GM21367 (cell line): ENCODE measurements at regions not wholly inside any gene's neighbourhood (a gene's known extent, or its start where the extent isn't known, plus 50 kb on each side); places are given as distances from the start of the nearest gene placed in this dataset.
A peak's percentile ranks its signal among the peaks of the same experiment; 100 is the strongest.

Experiments
- ATAC-seq: cut with Tn5 transposase; IDR thresholded peaks from one replicate; pipeline ENCODE4 v1.9.1; 2021; ENCODE audit not compliant: unreplicated experiment

DNA sequence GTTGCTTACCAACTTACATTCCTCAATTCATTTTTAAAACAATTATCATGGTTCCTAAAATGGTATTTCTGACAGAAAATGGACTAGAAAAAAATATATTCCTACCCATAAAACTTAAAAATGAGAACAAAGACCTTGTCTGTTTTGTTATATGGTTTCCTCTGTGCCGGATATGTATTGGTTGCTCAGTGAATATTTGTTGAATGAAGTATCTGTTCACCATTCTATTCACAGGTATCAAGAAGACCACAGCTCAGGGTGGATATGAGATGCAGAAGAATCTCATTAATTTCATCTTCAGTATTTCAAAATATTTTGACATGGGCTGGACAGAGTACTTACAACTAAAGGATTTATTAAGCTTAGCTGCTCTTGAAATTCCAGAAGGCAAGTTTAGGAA lies 58.1 kb downstream of the TUSC7 start:
- ATAC-seq = no peak

DNA sequence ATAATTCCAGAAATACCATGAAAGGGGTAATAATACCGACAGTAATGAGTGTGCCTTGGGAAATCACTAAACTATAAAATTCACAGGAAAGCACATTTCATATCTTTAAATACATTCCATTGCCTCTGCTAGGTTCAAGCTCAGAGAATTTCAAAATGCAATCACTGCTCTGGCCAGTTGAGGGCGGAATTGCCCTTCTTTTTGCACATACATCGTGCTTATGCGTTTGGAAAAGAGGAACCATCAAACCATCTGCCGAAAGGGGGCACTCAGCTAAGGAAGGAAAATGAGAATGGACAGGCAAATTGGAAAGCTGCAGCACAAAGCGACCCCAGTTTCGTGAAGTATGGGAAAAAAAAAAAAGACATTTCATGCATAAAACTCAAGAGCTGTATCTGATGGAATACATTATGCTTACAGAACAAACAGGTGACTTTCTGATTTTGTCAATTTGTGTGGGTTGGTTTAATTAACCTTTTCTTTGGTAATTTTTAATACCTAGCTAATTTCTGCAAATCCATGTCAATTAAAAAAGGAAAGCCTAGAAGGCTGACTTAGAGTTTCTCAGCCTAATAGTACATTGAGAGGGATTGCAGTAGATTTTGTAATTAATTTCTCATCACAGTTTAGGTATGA lies 61.4 kb downstream of the TUSC7 start:
- ATAC-seq = peak; percentile 98

DNA sequence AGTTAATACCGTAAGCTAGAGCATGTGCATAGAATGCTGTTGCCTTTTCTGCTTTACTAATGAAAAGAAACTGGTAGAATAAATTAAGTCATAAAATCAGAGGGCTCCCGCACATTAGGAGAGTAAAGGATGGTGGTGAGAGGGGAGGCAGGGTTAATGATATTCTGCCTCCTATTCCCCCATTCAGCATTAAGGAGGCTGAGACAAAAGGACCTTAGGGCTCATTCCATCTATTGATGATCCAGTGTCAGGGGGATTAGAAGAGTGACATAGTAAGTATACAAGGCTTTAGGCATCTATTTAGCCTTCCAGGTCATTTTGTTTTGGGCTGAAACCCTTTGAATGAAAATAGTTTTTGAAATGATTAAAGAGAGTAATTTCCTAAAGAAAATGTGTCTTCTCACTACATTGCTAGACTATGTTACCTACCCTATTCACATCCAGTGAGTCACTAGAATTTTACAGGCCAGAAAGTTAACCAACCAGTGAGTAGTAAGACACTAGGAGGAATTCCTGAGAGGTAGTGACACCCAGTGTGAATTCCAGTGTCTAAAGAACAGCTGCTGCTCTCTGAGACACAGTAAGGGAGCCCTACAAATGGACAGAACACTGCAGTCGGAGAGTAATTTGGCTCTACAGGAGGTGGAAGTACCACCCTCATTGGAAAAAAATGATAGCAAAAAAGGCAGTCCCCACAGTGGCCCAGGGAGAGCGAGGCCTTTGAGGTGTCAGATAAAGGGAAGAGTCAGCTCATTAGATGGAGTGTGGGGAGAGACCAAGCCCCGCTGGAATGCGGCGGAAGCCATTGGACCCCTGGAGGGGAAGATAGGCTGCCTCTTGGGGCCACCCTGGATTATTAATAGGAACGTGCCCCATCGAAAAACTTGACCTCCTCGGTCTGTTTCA lies 67.6 kb downstream of the TUSC7 start:
- no peak for ATAC-seq

- ATAC-seq = no peak
Measured at GRCh38 chr3:116785226-116785625, 75.6 kb downstream of the TUSC7 start.

- ATAC-seq = no peak
Measured at GRCh38 chr3:116802651-116803050, 93.1 kb downstream of the TUSC7 start.

- ATAC-seq = no peak
Measured at GRCh38 chr3:116806351-116806750, 96.8 kb downstream of the TUSC7 start.

DNA sequence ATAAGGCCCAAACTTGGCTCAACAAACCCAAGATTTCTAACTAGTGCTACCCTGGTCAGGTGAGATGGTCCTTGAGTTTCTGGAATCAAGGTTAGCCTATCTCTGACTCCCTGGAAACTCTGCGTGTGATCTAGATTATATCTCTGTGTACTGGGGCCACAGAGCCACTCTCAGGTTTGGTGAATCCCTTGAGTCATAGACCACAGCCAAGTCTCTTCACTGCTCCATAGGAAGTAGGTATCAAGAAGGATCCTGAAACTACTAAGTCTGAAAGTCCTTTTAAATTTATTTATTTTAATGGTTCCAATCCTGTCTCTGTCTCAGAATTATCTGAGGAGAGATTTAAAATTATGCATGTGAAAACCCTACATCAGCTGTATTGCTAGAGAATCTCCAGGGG lies 99.1 kb downstream of the TUSC7 start:
- ATAC-seq = no peak

DNA sequence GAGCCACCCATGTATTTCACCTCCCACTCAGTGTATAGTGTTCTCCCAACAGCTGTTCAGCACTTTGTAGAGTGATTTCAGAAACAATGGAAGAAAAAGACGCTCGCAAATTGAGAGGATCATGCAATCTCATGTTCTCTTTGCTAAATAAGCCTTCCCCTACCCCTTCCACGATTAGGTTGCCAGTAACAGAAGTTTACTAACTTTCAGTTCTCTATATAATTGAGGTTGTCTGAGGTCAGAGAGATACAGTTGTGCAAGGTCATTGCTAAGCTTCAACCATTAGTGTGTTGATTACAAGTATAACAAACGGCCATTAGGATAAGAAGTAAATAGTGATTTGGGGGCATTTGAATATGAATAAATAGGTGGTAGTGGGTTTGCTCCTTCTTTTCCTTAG lies 99.6 kb downstream of the TUSC7 start:
- ATAC-seq = no peak

GRCh38 chr3:116811754-116812153 lies 102.2 kb downstream of the TUSC7 start:
- no peak for ATAC-seq

DNA sequence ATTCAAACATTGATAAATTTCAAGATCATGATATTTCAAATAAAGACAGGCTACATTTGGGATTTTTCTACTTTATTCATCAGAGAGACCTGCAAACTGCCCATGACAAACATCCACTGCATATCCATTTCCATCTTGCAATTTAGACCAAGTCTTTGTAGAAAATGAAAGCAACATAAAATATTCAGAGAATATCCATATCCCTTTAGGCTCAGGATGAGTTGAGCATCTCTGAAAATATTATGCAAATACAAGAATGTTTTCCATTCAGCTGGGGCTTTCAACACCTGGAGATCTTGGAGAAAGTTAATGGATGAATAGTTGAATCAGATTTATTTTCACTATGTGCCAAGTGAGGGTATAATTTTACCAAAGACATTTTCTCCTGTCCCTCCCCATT lies 103.4 kb downstream of the TUSC7 start:
- ATAC-seq = no peak

- ATAC-seq = no peak
Measured at GRCh38 chr3:116815321-116815720, 105.7 kb downstream of the TUSC7 start.

DNA sequence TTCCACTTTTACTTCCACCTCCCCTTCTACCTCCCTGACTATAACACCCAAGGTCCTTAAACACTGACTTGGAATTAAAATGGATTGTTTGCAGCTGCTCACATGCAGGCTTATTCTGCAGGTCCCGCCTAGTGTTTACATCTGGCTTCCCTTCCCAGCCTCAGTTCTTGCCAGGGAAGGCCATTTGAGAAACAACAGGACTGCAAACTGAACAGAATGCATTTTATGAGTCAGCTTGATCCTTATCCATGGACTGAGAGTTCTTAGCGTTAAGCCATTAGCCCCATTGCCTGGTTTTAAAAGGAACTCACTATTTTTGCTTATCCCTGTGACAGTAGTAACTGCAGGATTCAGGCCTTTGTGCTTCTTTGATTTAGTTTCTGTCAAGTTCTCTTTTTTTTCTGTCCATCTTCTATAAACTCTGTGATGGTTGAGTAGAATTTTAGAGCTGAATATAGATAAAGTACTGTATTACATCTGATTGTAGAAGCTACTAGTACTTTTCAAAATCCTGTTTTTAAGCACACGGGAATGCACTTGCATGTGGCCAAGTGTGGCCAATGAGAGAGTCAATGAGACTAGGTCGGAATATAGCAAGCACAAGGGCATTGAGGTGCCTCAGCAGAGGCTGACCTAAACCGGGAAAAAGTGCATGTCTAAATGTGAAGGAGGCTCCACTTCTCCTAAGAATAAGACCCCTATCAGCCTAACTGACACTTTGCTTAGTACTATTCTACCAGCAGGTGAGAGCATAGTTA lies 106.4 kb downstream of the TUSC7 start:
- ATAC-seq = no peak

- ATAC-seq = no peak
Measured at GRCh38 chr3:116821371-116821770, 111.8 kb downstream of the TUSC7 start.

DNA sequence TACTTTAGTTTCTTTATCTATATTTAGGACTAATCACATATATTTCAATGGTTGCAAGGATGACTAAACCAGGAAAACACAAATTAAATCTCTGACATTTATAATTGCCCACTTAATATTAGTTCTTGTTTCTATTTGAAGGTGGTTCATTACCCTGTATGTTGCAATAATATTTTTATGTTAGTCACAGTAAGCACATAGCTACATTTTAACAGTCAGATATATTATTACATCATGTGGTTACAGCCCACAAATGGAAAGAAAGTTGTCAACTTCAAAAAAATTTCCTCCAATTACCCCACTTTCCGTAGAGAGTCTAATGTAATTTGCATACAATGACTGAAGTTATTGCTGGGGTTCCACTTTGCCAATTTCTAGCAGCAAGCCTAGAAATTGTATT lies 114.6 kb downstream of the TUSC7 start:
- ATAC-seq = no peak

GRCh38 chr3:116833202-116833601 lies 123.6 kb downstream of the TUSC7 start:
- no peak for ATAC-seq

DNA sequence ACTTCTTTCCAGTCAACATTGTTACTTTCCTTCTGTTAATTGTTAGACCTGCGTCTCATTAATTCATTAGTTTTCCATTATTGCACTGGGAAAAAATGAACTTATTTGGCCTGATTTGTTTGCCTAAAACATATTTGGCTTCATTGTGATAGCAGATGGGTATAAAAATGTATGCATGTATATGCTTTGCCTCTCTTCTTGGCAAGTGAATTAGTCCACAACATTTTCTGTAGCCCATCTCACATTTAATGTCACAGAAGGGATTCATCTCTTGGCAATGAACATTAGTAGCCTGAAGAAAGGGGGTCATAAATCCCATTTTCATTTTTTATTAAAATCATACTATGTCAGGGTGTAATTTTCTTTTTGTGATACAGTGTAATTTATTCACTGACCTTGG lies 125.2 kb downstream of the TUSC7 start:
- no peak for ATAC-seq

GRCh38 chr3:116835658-116836057 lies 126.1 kb downstream of the TUSC7 start:
- no peak for ATAC-seq

GRCh38 chr3:116836286-116836685 lies 126.7 kb downstream of the TUSC7 start:
- no peak for ATAC-seq

DNA sequence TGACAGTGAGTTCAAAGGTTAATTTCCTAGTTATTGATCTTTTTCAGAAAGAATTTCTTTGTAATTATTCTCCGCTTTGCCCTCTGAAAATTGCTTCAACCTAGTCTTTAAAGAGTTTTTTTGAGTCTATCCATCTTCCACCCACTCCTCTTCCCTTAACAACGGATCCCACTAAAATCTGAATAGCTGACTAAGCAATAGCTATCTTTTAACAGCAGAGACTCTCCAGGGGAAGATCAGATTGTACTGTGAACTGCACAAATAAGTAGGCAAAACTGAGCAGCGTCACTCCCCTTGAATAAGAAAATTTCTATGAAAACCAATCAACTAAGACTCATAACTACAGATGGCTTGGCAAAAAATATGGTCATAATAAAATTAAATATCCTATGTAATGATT lies 127.9 kb downstream of the TUSC7 start:
- no peak for ATAC-seq

DNA sequence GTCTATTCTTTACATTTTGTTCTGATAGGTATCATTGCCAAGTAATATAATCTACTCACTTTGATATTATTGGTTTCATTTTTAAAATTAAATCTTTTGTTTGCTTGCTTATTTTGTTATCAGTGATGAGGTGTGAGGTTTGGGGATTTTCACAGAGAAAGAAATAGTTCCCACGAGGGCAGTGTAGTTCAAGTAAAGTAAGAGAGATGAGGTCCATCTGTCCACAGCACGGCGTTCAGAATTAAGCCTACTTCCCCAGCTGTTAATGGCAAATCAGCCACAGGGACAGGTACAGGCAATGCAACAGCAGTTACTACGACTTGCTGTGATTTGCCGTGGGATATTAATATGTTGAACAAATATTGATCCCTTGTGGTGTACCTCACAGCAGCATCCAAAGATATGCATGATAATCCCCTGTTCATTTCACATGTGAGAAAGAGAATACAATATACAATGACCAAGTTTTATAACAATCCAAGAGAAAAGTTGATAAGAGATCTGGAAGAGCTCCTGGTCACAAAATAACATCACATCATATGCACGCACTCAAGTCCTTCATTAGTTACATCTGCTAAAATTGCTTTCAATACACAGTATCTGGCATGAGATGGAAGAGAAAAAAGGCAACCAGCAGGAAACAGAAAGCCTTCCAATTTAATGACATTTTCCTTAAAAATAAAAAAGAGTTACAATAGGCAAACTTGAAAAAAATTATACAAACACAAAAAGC lies 131.6 kb downstream of the TUSC7 start:
- ATAC-seq = no peak
